PC-3 (cell line): ENCODE measurements at regions not wholly inside any gene's neighbourhood (a gene's known extent, or its start where the extent isn't known, plus 50 kb on each side); places are given as distances from the start of the nearest gene placed in this dataset.
A peak's percentile ranks its signal among the peaks of the same experiment; 100 is the strongest.

Experiments used
- ATAC-seq: fragments of 200-7000 bp; cut with Tn5 transposase; 2 replicates; pipeline ENCODE4 v1.9.1; 2020; ENCODE audit warnings: mild to moderate bottlenecking, moderate library complexity
- BruUV-seq: library from RNA; stranded (reverse); fragments of 400-500 nt; replicated peaks from 2 replicates; lab custom pipeline; 2021; lab: Mats Ljungman, UMichigan
- CTCF ChIA-PET: fragments of 300-600 bp; sonication (Branson Sonifier 250); formaldehyde crosslinking; loops from one replicate; lab custom pipeline; 2022; ENCODE audit warnings: antibody characterized with exemption; lab: Charles Lee
- POLR2A ChIA-PET: fragments of 300-600 bp; sonication (Branson Sonifier 250); formaldehyde crosslinking; loops from one replicate; lab custom pipeline; 2022; ENCODE audit warnings: antibody characterized with exemption; ENCODE audit not compliant: unreplicated experiment; lab: Charles Lee
- DNase-seq: peaks from one replicate; pipeline ENCODE4 v3.0.0-alpha.2; 2015
- H2AFZ ChIP-seq: fragments of 300-600 bp; sonication (generic); 2 replicates; pipeline ENCODE4 v1.6.0; 2016; ENCODE audit warnings: antibody characterized with exemption, low read length
- H3F3A ChIP-seq: fragments of 300-600 bp; sonication (generic); one replicate; pipeline ENCODE4 v1.6.0; 2017; ENCODE audit warnings: antibody characterized with exemption, low read length, control low read depth, mild to moderate bottlenecking; ENCODE audit not compliant: unreplicated experiment
- H3K27ac ChIP-seq: fragments of 300-600 bp; sonication (generic); 2 replicates; pipeline ENCODE4 v1.5.1; 2016; ENCODE audit warnings: mild to moderate bottlenecking, low read length
- H3K27me3 ChIP-seq: fragments of 300-600 bp; sonication (generic); 2 replicates; pipeline ENCODE4 v1.6.1; 2016; ENCODE audit warnings: low read length, mixed read lengths
- H3K36me3 ChIP-seq: fragments of 300-600 bp; sonication (generic); 2 replicates; pipeline ENCODE4 v1.6.1; 2016; ENCODE audit warnings: low read depth, mixed run types, low read length, mixed read lengths
- H3K4me1 ChIP-seq: fragments of 300-600 bp; sonication (generic); 2 replicates; pipeline ENCODE4 v1.5.1; 2016; ENCODE audit warnings: low read length; ENCODE audit not compliant: insufficient read depth
- H3K4me2 ChIP-seq: fragments of 300-600 bp; sonication (generic); 2 replicates; pipeline ENCODE4 v1.6.0; 2016; ENCODE audit warnings: low read length
- H3K4me3 ChIP-seq: fragments of 300-600 bp; sonication (generic); 2 replicates; pipeline ENCODE4 v1.5.1; 2016; ENCODE audit warnings: mild to moderate bottlenecking, low read length, mixed read lengths
- H3K79me2 ChIP-seq: fragments of 300-600 bp; sonication (generic); 2 replicates; pipeline ENCODE4 v1.6.1; 2017; ENCODE audit warnings: low read length, mixed read lengths
- H3K9ac ChIP-seq: fragments of 300-600 bp; sonication (generic); 2 replicates; pipeline ENCODE4 v1.6.0; 2016; ENCODE audit warnings: mild to moderate bottlenecking, low read length
- H3K9me2 ChIP-seq: fragments of 300-600 bp; sonication (generic); replicated peaks from 2 replicates; pipeline ENCODE4 v1.6.1; 2016; ENCODE audit warnings: mixed run types, low read length, mixed read lengths
- H3K9me3 ChIP-seq: fragments of 300-600 bp; sonication (generic); 2 replicates; pipeline ENCODE4 v1.6.1; 2016; ENCODE audit warnings: low read length, mixed read lengths
- H4K20me1 ChIP-seq: fragments of 300-600 bp; sonication (generic); 2 replicates; pipeline ENCODE4 v1.6.1; 2016; ENCODE audit warnings: low read length, mixed read lengths
- CTCF ChIP-seq: fragments of 300-600 bp; sonication (generic); conservative IDR thresholded peaks from 2 replicates; pipeline ENCODE4 v1.5.1; 2017; ENCODE audit warnings: antibody characterized with exemption, low read depth, mild to moderate bottlenecking, low read length
- EZH2 ChIP-seq: fragments of 300-600 bp; sonication (generic); IDR thresholded peaks from one replicate; pipeline ENCODE4 v1.6.1; 2017; ENCODE audit warnings: antibody characterized with exemption, mild to moderate bottlenecking, low read length; ENCODE audit not compliant: unreplicated experiment
- EZH2phosphoT487 ChIP-seq: fragments of 300-600 bp; sonication (generic); IDR thresholded peaks from 2 replicates; pipeline ENCODE4 v1.6.1; 2018; ENCODE audit warnings: mild to moderate bottlenecking, antibody characterized with exemption, low read length, borderline replicate concordance
- intact Hi-C: fragments of 100-400 bp; cut with micrococcal nuclease; formaldehyde crosslinking; loops from 2 replicates; pipeline ENCODE4 v1.9.0; 2023

- no peaks in the 10 kb centered on the region for H3K36me3 ChIP-seq
- no peak overlapping the region for H3K4me3 ChIP-seq
- H4K20me1 ChIP-seq = no peaks in the 10 kb centered on the region
- H2AFZ ChIP-seq = no peak overlapping the region
- TF ChIP-seq EZH2phosphoT487 (no peak), CTCF (no peak)
- H3K4me2 ChIP-seq = no peak overlapping the region
- no peaks in the 10 kb centered on the region for H3K9me2 ChIP-seq
- ChIA-PET POLR2A (no interaction called here), CTCF (no interaction called here)
- DNase-seq (no peak), ATAC-seq (no peak)
- H3K27me3 ChIP-seq = no peaks in the 10 kb centered on the region
- peaks cover 16% of the 10 kb centered on the region for H3K4me1 ChIP-seq
- no TSS peak for BruUV-seq
- H3K79me2 ChIP-seq = no peaks in the 10 kb centered on the region
- H3K27ac ChIP-seq = no peak overlapping the region
- intact Hi-C loops = loop anchor here (5.0 kb wide), 1 partner anchor 87 kb away; no protein-coding TSS in a partner anchor
- H3K9me3 ChIP-seq = no peaks in the 10 kb centered on the region
- no peaks in the 10 kb centered on the region for H3F3A ChIP-seq
- H3K9ac ChIP-seq = no peak overlapping the region
Observed at GRCh38 chr1:192949783-192950182, 109.4 kb downstream of the UCHL5 start.

GRCh38 chr1:192950926-192951325 is 108.2 kb downstream of the UCHL5 start:
- Histone ChIP-seq H3K4me2 (no peak overlapping the region), H3K9ac (no peak overlapping the region), H3K4me3 (no peak overlapping the region), H4K20me1 (no peaks in the 10 kb centered on the region), H3F3A (no peaks in the 10 kb centered on the region), H3K36me3 (no peaks in the 10 kb centered on the region), H3K27ac (no peak overlapping the region), H3K4me1 (peaks cover 16% of the 10 kb centered on the region), H3K27me3 (no peaks in the 10 kb centered on the region), H3K9me3 (no peaks in the 10 kb centered on the region), H2AFZ (no peak overlapping the region), H3K9me2 (no peaks in the 10 kb centered on the region), H3K79me2 (no peaks in the 10 kb centered on the region)
- no peak for DNase-seq
- POLR2A ChIA-PET = no interaction called here
- CTCF ChIA-PET = no interaction called here
- ATAC-seq = no peak
- intact Hi-C loops = loop anchor here (5.0 kb wide), 1 partner anchor 89 kb away; no protein-coding TSS in a partner anchor
- BruUV-seq = no TSS peak
- TF ChIP-seq EZH2 = no peak
- TF ChIP-seq EZH2phosphoT487 = no peak
- no peak for TF ChIP-seq CTCF

- Histone ChIP-seq H3K27me3 (no peaks in the 10 kb centered on the region), H3K79me2 (no peaks in the 10 kb centered on the region), H2AFZ (no peak overlapping the region; the same call in 1 of the 2 replicates), H4K20me1 (no peaks in the 10 kb centered on the region), H3K4me1 (peaks cover 16% of the 10 kb centered on the region), H3F3A (no peaks in the 10 kb centered on the region), H3K9me3 (no peaks in the 10 kb centered on the region), H3K27ac (peak overlapping the region; percentile 54), H3K9ac (no peak overlapping the region), H3K9me2 (no peaks in the 10 kb centered on the region), H3K4me2 (peak overlapping the region; percentile 63), H3K4me3 (no peak overlapping the region), H3K36me3 (no peaks in the 10 kb centered on the region)
- DNase-seq (peak; percentile 75), ATAC-seq (peak; percentile 98)
- no peak for TF ChIP-seq EZH2phosphoT487
- TF ChIP-seq CTCF = no peak
- TF ChIP-seq EZH2 = no peak
- intact Hi-C loops = loop anchor here (5.0 kb wide), 1 partner anchor 90 kb away; no protein-coding TSS in a partner anchor
- TSS peak; percentile 24 for BruUV-seq
- POLR2A ChIA-PET = interaction anchor here (0.7 to 1.0 kb wide), 3 partner anchors 12 to 68 kb away, joined by 4 read pairs; no protein-coding TSS in a partner anchor
- CTCF ChIA-PET = no interaction called here
Observed at GRCh38 chr1:192951691-192952460, 107.3 kb downstream of the UCHL5 start.
